GM23338 (cell line): ENCODE measurements at regions not wholly inside any gene's neighbourhood (a gene's known extent, or its start where the extent isn't known, plus 50 kb on each side); places are given as distances from the start of the nearest gene placed in this dataset.

Experiments
- ATAC-seq: fragments of 200-7000 bp; cut with Tn5 transposase; 3 replicates; pipeline ENCODE4 v1.9.1; 2020
- DNase-seq: peaks from one replicate; pipeline ENCODE4 v3.0.0-alpha.2; 2015; ENCODE audit warnings: low spot score
- H2AFZ ChIP-seq: fragments of 200-600 bp; sonication (generic); 2 replicates; pipeline ENCODE4 v1.8.0; 2016; ENCODE audit warnings: antibody characterized with exemption, mild to moderate bottlenecking, moderate library complexity
- H3F3A ChIP-seq: fragments of 200-600 bp; sonication (generic); replicated peaks from 2 replicates; pipeline ENCODE4 v1.8.0; 2017; ENCODE audit warnings: antibody characterized with exemption, mixed run types, low read depth
- H3K27ac ChIP-seq: fragments of 200-600 bp; sonication (generic); 2 replicates; pipeline ENCODE4 v1.6.1; 2016; ENCODE audit warnings: low read depth
- H3K27me3 ChIP-seq: fragments of 200-600 bp; sonication (generic); 2 replicates; pipeline ENCODE4 v1.8.0; 2016; ENCODE audit warnings: mild to moderate bottlenecking, mixed run types, moderate library complexity; ENCODE audit not compliant: insufficient read depth
- H3K36me3 ChIP-seq: fragments of 200-600 bp; sonication (generic); 2 replicates; pipeline ENCODE4 v1.8.0; 2016; ENCODE audit warnings: mild to moderate bottlenecking; ENCODE audit not compliant: insufficient read depth
- H3K4me1 ChIP-seq: fragments of 200-600 bp; sonication (generic); 2 replicates; pipeline ENCODE4 v1.8.0; 2016; ENCODE audit warnings: mild to moderate bottlenecking, moderate library complexity; ENCODE audit not compliant: insufficient read depth
- H3K4me2 ChIP-seq: fragments of 200-600 bp; sonication (generic); 2 replicates; pipeline ENCODE4 v1.7.1; 2017; ENCODE audit warnings: mixed run types
- H3K4me3 ChIP-seq: fragments of 200-600 bp; sonication (generic); 2 replicates; pipeline ENCODE4 v1.6.1; 2016; ENCODE audit warnings: mixed run types
- H3K79me2 ChIP-seq: fragments of 200-600 bp; sonication (generic); replicated peaks from 2 replicates; pipeline ENCODE4 v1.8.0; 2017; ENCODE audit warnings: mild to moderate bottlenecking; ENCODE audit not compliant: insufficient read depth
- H3K9me2 ChIP-seq: fragments of 200-600 bp; sonication (generic); 2 replicates; pipeline ENCODE4 v1.8.0; 2017; ENCODE audit not compliant: insufficient read depth
- H4K20me1 ChIP-seq: fragments of 200-600 bp; sonication (generic); replicated peaks from 2 replicates; pipeline ENCODE4 v1.8.0; 2017; ENCODE audit warnings: mild to moderate bottlenecking; ENCODE audit not compliant: insufficient read depth
- H3K27ac Mint-ChIP-seq: 2 replicates; pipeline ENCODE4 v1.8.0; 2020; ENCODE audit warnings: inconsistent platforms, mild to moderate bottlenecking, moderate library complexity, mixed read lengths
- H3K27me3 Mint-ChIP-seq: 3 replicates; pipeline ENCODE4 v1.8.0; 2022; ENCODE audit warnings: low read depth, mild to moderate bottlenecking, moderate library complexity, mixed read lengths, inconsistent platforms; ENCODE audit not compliant: insufficient read depth, poor library complexity
- H3K36me3 Mint-ChIP-seq: 3 replicates; pipeline ENCODE4 v1.8.0; 2021; ENCODE audit warnings: low read depth, mild to moderate bottlenecking, inconsistent platforms, moderate library complexity, mixed read lengths
- H3K4me1 Mint-ChIP-seq: 3 replicates; pipeline ENCODE4 v1.8.0; 2020; ENCODE audit warnings: mild to moderate bottlenecking, inconsistent platforms, mixed read lengths
- H3K4me3 Mint-ChIP-seq: 3 replicates; pipeline ENCODE4 v1.8.0; 2021; ENCODE audit warnings: moderate library complexity, mild to moderate bottlenecking, inconsistent platforms, mixed read lengths
- H3K9me3 Mint-ChIP-seq: 3 replicates; pipeline ENCODE4 v1.8.0; 2020; ENCODE audit warnings: moderate library complexity, mild to moderate bottlenecking, inconsistent platforms, mixed read lengths
- CREB1 ChIP-seq: fragments of 250-450 bp; sonication (Bioruptor Pico); IDR thresholded peaks from 2 replicates; pipeline ENCODE4 v1.5.0; 2020; ENCODE audit warnings: low read depth, mild to moderate bottlenecking, moderate library complexity
- EZH2 ChIP-seq: fragments of 200-600 bp; sonication (generic); IDR thresholded peaks from one replicate; pipeline ENCODE4 v1.8.0; 2017; ENCODE audit warnings: antibody characterized with exemption, mild to moderate bottlenecking, low read depth; ENCODE audit not compliant: unreplicated experiment
- EZH2phosphoT487 ChIP-seq: fragments of 200-600 bp; sonication (generic); IDR thresholded peaks from one replicate; pipeline ENCODE4 v1.8.1; 2018; ENCODE audit warnings: antibody characterized with exemption; ENCODE audit not compliant: unreplicated experiment
- JUNB ChIP-seq: IDR thresholded peaks from one replicate; pipeline ENCODE4 v1.6.1; 2016; ENCODE audit warnings: antibody characterized with exemption; ENCODE audit not compliant: unreplicated experiment
- NANOG ChIP-seq: IDR thresholded peaks from 2 replicates; pipeline ENCODE4 v1.6.1; 2016; ENCODE audit warnings: antibody characterized with exemption, borderline replicate concordance
- POLR2AphosphoS5 ChIP-seq: IDR thresholded peaks from 2 replicates; pipeline ENCODE4 v1.6.1; 2016; ENCODE audit warnings: antibody characterized with exemption, low read depth
- STAT1 ChIP-seq: IDR thresholded peaks from one replicate; pipeline ENCODE4 v1.6.1; 2016; ENCODE audit warnings: antibody characterized with exemption; ENCODE audit not compliant: unreplicated experiment
- ZNF114 ChIP-seq: fragments of 250-450 bp; sonication (Bioruptor Pico); IDR thresholded peaks from 2 replicates; pipeline ENCODE4 v1.5.0; 2020; ENCODE audit warnings: mild to moderate bottlenecking, moderate library complexity
- ZNF331 ChIP-seq: fragments of 250-450 bp; sonication (Bioruptor Pico); IDR thresholded peaks from 2 replicates; pipeline ENCODE4 v1.5.0; 2020; ENCODE audit warnings: low read depth, mild to moderate bottlenecking, moderate library complexity
- TF ChIP-seq, protein P1 (sequence below): IDR thresholded peaks from one replicate; pipeline ENCODE4 v1.6.1; 2018; ENCODE audit warnings: antibody characterized with exemption; ENCODE audit not compliant: unreplicated experiment
- TF ChIP-seq, protein P2 (sequence below): IDR thresholded peaks from 2 replicates; pipeline ENCODE4 v1.6.1; 2016; ENCODE audit warnings: antibody characterized with exemption
- TF ChIP-seq, protein P3 (sequence below): fragments of 250-450 bp; sonication (Bioruptor Pico); IDR thresholded peaks from 2 replicates; pipeline ENCODE4 v1.5.0; 2020; ENCODE audit warnings: mild to moderate bottlenecking, moderate library complexity
- TF ChIP-seq, protein P4 (sequence below), 2 experiments: fragments of 200-600 bp in 1 of 2; sonication (generic) in 1 of 2; conservative IDR thresholded peaks; 2 replicates each; pipeline versions ENCODE4 v1.5.1 to v1.6.1; 2016 to 2017; ENCODE audit warnings: antibody characterized with exemption in 2 of 2, low read depth in 2 of 2, mild to moderate bottlenecking in 2 of 2, moderate library complexity in 1 of 2

GRCh38 chr7:50856806-50857205 is 74.1 kb upstream of the GRB10 start:
- no peak overlapping the region for H3K4me3 Mint-ChIP-seq
- no peak for ATAC-seq
- H3K4me1 Mint-ChIP-seq, result no peaks in the 10 kb centered on the region
- H4K20me1 ChIP-seq, result no peaks in the 10 kb centered on the region
- H3K4me1 ChIP-seq, result no peaks in the 10 kb centered on the region
- no peak overlapping the region for H3K27ac ChIP-seq
- no peaks in the 10 kb centered on the region for H3F3A ChIP-seq
- H3K27me3 Mint-ChIP-seq, result no peaks in the 10 kb centered on the region
- no peaks in the 10 kb centered on the region for H3K9me3 Mint-ChIP-seq
- no peak overlapping the region for H2AFZ ChIP-seq
- H3K27me3 ChIP-seq, result no peaks in the 10 kb centered on the region
- H3K4me3 ChIP-seq, result no peak overlapping the region
- no peak overlapping the region for H3K27ac Mint-ChIP-seq
- no peak for DNase-seq
- H3K36me3 Mint-ChIP-seq, result no peaks in the 10 kb centered on the region; the same call in 2 of the 3 replicates
- H3K36me3 ChIP-seq, result no peaks in the 10 kb centered on the region
- H3K4me2 ChIP-seq, result no peak overlapping the region
- H3K9me2 ChIP-seq, result peaks cover 16% of the 10 kb centered on the region
- TF ChIP-seq, protein P1, sequence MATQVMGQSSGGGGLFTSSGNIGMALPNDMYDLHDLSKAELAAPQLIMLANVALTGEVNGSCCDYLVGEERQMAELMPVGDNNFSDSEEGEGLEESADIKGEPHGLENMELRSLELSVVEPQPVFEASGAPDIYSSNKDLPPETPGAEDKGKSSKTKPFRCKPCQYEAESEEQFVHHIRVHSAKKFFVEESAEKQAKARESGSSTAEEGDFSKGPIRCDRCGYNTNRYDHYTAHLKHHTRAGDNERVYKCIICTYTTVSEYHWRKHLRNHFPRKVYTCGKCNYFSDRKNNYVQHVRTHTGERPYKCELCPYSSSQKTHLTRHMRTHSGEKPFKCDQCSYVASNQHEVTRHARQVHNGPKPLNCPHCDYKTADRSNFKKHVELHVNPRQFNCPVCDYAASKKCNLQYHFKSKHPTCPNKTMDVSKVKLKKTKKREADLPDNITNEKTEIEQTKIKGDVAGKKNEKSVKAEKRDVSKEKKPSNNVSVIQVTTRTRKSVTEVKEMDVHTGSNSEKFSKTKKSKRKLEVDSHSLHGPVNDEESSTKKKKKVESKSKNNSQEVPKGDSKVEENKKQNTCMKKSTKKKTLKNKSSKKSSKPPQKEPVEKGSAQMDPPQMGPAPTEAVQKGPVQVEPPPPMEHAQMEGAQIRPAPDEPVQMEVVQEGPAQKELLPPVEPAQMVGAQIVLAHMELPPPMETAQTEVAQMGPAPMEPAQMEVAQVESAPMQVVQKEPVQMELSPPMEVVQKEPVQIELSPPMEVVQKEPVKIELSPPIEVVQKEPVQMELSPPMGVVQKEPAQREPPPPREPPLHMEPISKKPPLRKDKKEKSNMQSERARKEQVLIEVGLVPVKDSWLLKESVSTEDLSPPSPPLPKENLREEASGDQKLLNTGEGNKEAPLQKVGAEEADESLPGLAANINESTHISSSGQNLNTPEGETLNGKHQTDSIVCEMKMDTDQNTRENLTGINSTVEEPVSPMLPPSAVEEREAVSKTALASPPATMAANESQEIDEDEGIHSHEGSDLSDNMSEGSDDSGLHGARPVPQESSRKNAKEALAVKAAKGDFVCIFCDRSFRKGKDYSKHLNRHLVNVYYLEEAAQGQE, result no peak
- TF ChIP-seq NANOG (no peak), STAT1 (no peak), JUNB (no peak), ZNF331 (CRISPR knock-in tag) (no peak), EZH2 (no peak), ZNF114 (no peak), CREB1 (CRISPR knock-in tag) (no peak), POLR2AphosphoS5 (no peak), EZH2phosphoT487 (no peak)
- TF ChIP-seq, protein P2, sequence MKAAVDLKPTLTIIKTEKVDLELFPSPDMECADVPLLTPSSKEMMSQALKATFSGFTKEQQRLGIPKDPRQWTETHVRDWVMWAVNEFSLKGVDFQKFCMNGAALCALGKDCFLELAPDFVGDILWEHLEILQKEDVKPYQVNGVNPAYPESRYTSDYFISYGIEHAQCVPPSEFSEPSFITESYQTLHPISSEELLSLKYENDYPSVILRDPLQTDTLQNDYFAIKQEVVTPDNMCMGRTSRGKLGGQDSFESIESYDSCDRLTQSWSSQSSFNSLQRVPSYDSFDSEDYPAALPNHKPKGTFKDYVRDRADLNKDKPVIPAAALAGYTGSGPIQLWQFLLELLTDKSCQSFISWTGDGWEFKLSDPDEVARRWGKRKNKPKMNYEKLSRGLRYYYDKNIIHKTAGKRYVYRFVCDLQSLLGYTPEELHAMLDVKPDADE, result no peak
- TF ChIP-seq, protein P3, sequence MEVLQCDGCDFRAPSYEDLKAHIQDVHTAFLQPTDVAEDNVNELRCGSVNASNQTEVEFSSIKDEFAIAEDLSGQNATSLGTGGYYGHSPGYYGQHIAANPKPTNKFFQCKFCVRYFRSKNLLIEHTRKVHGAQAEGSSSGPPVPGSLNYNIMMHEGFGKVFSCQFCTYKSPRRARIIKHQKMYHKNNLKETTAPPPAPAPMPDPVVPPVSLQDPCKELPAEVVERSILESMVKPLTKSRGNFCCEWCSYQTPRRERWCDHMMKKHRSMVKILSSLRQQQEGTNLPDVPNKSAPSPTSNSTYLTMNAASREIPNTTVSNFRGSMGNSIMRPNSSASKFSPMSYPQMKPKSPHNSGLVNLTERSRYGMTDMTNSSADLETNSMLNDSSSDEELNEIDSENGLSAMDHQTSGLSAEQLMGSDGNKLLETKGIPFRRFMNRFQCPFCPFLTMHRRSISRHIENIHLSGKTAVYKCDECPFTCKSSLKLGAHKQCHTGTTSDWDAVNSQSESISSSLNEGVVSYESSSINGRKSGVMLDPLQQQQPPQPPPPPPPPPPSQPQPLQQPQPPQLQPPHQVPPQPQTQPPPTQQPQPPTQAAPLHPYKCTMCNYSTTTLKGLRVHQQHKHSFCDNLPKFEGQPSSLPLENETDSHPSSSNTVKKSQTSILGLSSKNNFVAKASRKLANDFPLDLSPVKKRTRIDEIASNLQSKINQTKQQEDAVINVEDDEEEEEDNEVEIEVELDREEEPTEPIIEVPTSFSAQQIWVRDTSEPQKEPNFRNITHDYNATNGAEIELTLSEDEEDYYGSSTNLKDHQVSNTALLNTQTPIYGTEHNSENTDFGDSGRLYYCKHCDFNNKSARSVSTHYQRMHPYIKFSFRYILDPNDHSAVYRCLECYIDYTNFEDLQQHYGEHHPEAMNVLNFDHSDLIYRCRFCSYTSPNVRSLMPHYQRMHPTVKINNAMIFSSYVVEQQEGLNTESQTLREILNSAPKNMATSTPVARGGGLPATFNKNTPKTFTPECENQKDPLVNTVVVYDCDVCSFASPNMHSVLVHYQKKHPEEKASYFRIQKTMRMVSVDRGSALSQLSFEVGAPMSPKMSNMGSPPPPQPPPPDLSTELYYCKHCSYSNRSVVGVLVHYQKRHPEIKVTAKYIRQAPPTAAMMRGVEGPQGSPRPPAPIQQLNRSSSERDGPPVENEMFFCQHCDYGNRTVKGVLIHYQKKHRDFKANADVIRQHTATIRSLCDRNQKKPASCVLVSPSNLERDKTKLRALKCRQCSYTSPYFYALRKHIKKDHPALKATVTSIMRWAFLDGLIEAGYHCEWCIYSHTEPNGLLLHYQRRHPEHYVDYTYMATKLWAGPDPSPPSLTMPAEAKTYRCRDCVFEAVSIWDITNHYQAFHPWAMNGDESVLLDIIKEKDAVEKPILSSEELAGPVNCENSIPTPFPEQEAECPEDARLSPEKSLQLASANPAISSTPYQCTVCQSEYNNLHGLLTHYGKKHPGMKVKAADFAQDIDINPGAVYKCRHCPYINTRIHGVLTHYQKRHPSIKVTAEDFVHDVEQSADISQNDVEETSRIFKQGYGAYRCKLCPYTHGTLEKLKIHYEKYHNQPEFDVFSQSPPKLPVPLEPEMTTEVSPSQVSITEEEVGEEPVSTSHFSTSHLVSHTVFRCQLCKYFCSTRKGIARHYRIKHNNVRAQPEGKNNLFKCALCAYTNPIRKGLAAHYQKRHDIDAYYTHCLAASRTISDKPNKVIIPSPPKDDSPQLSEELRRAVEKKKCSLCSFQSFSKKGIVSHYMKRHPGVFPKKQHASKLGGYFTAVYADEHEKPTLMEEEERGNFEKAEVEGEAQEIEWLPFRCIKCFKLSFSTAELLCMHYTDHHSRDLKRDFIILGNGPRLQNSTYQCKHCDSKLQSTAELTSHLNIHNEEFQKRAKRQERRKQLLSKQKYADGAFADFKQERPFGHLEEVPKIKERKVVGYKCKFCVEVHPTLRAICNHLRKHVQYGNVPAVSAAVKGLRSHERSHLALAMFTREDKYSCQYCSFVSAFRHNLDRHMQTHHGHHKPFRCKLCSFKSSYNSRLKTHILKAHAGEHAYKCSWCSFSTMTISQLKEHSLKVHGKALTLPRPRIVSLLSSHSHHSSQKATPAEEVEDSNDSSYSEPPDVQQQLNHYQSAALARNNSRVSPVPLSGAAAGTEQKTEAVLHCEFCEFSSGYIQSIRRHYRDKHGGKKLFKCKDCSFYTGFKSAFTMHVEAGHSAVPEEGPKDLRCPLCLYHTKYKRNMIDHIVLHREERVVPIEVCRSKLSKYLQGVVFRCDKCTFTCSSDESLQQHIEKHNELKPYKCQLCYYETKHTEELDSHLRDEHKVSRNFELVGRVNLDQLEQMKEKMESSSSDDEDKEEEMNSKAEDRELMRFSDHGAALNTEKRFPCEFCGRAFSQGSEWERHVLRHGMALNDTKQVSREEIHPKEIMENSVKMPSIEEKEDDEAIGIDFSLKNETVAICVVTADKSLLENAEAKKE (CRISPR knock-in tag), result no peak
- TF ChIP-seq, protein P4, sequence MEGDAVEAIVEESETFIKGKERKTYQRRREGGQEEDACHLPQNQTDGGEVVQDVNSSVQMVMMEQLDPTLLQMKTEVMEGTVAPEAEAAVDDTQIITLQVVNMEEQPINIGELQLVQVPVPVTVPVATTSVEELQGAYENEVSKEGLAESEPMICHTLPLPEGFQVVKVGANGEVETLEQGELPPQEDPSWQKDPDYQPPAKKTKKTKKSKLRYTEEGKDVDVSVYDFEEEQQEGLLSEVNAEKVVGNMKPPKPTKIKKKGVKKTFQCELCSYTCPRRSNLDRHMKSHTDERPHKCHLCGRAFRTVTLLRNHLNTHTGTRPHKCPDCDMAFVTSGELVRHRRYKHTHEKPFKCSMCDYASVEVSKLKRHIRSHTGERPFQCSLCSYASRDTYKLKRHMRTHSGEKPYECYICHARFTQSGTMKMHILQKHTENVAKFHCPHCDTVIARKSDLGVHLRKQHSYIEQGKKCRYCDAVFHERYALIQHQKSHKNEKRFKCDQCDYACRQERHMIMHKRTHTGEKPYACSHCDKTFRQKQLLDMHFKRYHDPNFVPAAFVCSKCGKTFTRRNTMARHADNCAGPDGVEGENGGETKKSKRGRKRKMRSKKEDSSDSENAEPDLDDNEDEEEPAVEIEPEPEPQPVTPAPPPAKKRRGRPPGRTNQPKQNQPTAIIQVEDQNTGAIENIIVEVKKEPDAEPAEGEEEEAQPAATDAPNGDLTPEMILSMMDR (conservative IDR thresholded peaks at IDR 0.05; ENCODE audit: low read depth in 2 of 2), result no peak
- no peaks in the 10 kb centered on the region for H3K79me2 ChIP-seq
